Hepatocyte (in vitro differentiated cells): ENCODE measurements at regions not wholly inside any gene's neighbourhood (a gene's known extent, or its start where the extent isn't known, plus 50 kb on each side); places are given as distances from the start of the nearest gene placed in this dataset.

Experiments used
- DNase-seq: peaks from one replicate; pipeline ENCODE4 v3.0.0-alpha.2; 2016; ENCODE audit warnings: low spot score
- H2AFZ ChIP-seq: fragments of 200-600 bp; sonication (generic); 2 replicates; pipeline ENCODE4 v1.6.0; 2016; ENCODE audit warnings: antibody characterized with exemption, mild to moderate bottlenecking
- H3K27ac ChIP-seq: fragments of 200-600 bp; sonication (generic); 2 replicates; pipeline ENCODE4 v1.5.1; 2016; ENCODE audit warnings: mild to moderate bottlenecking
- H3K27me3 ChIP-seq: fragments of 200-600 bp; sonication (generic); 2 replicates; pipeline ENCODE4 v1.6.1; 2016
- H3K36me3 ChIP-seq: fragments of 200-600 bp; sonication (generic); replicated peaks from 2 replicates; pipeline ENCODE4 v1.5.1; 2016; ENCODE audit warnings: low read depth; ENCODE audit not compliant: insufficient read depth
- H3K4me1 ChIP-seq: fragments of 200-600 bp; sonication (generic); 2 replicates; pipeline ENCODE4 v1.5.1; 2016; ENCODE audit warnings: mild to moderate bottlenecking, moderate library complexity; ENCODE audit not compliant: insufficient read depth
- H3K4me2 ChIP-seq: fragments of 200-600 bp; sonication (generic); 2 replicates; pipeline ENCODE4 v1.6.0; 2016
- H3K4me3 ChIP-seq: fragments of 200-600 bp; sonication (generic); 2 replicates; pipeline ENCODE4 v1.5.1; 2016; ENCODE audit warnings: mild to moderate bottlenecking
- H3K79me2 ChIP-seq: fragments of 200-600 bp; sonication (generic); 2 replicates; pipeline ENCODE4 v1.6.0; 2017; ENCODE audit warnings: mild to moderate bottlenecking
- H3K9me2 ChIP-seq: fragments of 200-600 bp; sonication (generic); replicated peaks from 2 replicates; pipeline ENCODE4 v1.6.0; 2017; ENCODE audit warnings: mild to moderate bottlenecking; ENCODE audit not compliant: insufficient read depth
- H3K9me3 ChIP-seq: fragments of 200-600 bp; sonication (generic); 2 replicates; pipeline ENCODE4 v1.5.1; 2016; ENCODE audit warnings: low read depth, mild to moderate bottlenecking
- H4K20me1 ChIP-seq: fragments of 200-600 bp; sonication (generic); 2 replicates; pipeline ENCODE4 v1.6.0; 2016; ENCODE audit warnings: mild to moderate bottlenecking; ENCODE audit not compliant: insufficient read depth, poor library complexity, severe bottlenecking
- EZH2 ChIP-seq: fragments of 200-600 bp; sonication (generic); IDR thresholded peaks from 2 replicates; pipeline ENCODE4 v1.6.1; 2016; ENCODE audit warnings: antibody characterized with exemption, mild to moderate bottlenecking, borderline replicate concordance
- EZH2phosphoT487 ChIP-seq: fragments of 200-600 bp; sonication (generic); IDR thresholded peaks from one replicate; pipeline ENCODE4 v1.6.1; 2018; ENCODE audit warnings: antibody characterized with exemption, mild to moderate bottlenecking, low read depth, moderate library complexity; ENCODE audit not compliant: unreplicated experiment, severe bottlenecking
- WGBS: methylation state at CpG from one replicate; pipeline ENCODE4 v1.1.6; 2016; ENCODE audit warnings: low lambda C conversion rate; ENCODE audit errors: missing lambda C conversion rate; 5-methylcytosine and 5-hydroxymethylcytosine counted together
- TF ChIP-seq, protein P1 (sequence below): fragments of 200-600 bp; sonication (generic); IDR thresholded peaks from 2 replicates; pipeline ENCODE4 v1.5.1; 2016; ENCODE audit warnings: antibody characterized with exemption, mild to moderate bottlenecking; ENCODE audit not compliant: poor library complexity

DNA sequence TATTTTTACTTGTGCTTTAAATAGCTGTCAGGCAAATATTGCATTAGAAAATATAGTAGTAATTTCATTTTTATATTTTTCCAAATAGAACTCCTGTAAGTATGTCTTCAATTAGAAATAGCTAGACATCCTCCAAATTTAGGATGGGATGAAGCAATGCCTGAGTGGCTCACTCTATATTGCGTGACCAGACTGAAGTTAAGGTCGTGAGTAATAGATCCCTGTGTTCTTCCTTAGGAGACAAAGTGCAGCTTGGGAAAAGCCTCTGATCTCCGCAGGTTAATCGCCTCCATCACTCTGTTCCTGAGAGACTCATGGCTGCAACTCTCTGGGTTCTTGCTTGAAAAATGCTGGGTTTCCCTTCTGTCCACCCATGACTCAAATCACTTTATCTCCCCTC, 484.8 kb upstream of the ANKRD30A start:
- no peak overlapping the region for H2AFZ ChIP-seq
- H3K9me2 ChIP-seq, result no peaks in the 10 kb centered on the region
- TF ChIP-seq EZH2, result no peak
- TF ChIP-seq, protein P1, sequence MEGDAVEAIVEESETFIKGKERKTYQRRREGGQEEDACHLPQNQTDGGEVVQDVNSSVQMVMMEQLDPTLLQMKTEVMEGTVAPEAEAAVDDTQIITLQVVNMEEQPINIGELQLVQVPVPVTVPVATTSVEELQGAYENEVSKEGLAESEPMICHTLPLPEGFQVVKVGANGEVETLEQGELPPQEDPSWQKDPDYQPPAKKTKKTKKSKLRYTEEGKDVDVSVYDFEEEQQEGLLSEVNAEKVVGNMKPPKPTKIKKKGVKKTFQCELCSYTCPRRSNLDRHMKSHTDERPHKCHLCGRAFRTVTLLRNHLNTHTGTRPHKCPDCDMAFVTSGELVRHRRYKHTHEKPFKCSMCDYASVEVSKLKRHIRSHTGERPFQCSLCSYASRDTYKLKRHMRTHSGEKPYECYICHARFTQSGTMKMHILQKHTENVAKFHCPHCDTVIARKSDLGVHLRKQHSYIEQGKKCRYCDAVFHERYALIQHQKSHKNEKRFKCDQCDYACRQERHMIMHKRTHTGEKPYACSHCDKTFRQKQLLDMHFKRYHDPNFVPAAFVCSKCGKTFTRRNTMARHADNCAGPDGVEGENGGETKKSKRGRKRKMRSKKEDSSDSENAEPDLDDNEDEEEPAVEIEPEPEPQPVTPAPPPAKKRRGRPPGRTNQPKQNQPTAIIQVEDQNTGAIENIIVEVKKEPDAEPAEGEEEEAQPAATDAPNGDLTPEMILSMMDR, result no peak
- no peak for TF ChIP-seq EZH2phosphoT487
- H3K27ac ChIP-seq, result no peak overlapping the region
- no peak overlapping the region for H3K4me3 ChIP-seq
- no peaks in the 10 kb centered on the region for H3K36me3 ChIP-seq
- no peaks in the 10 kb centered on the region for H3K9me3 ChIP-seq
- H3K4me2 ChIP-seq, result no peak overlapping the region
- 85% methylated on average over 4 of the region's 4 CpGs for WGBS
- no peaks in the 10 kb centered on the region for H3K4me1 ChIP-seq
- no peak for DNase-seq
- no peaks in the 10 kb centered on the region for H3K27me3 ChIP-seq
- no peaks in the 10 kb centered on the region for H3K79me2 ChIP-seq
- H4K20me1 ChIP-seq, result no peaks in the 10 kb centered on the region

DNA sequence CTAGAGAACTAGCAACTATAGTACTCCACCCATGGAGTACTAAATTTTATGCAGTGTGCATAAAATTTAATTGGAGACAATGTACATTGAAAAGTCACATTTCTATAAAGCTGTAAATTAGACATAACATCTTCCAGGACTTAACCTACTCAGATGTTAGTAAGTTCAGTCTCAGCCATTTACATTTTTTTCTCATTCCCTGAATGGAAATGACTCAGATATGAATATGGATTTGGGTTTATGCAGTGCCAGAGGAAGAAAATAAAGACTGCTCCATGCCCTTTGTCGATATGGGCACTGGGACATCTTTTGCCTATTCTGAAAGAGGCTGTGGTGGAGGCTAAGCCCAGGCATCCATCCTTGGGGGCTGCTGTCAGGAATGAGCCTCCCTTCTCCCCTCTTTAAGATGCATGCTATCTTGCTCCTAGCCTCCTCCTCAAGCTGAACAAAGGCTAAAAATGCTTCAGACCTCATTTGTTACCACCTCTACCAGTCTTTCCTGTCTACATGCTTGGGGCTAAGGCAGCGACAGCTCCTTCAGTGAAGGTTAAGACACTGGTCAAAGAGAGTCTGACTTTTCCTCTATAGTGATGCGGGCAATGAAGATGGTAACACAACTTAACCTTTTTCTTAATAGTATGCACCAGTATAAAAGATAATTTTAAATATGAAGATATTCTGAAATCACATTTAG, 486.8 kb upstream of the ANKRD30A start:
- Histone ChIP-seq H3K27me3 (no peaks in the 10 kb centered on the region), H3K4me1 (no peaks in the 10 kb centered on the region), H4K20me1 (no peaks in the 10 kb centered on the region), H3K9me3 (no peaks in the 10 kb centered on the region), H3K36me3 (no peaks in the 10 kb centered on the region), H2AFZ (no peak overlapping the region), H3K4me3 (no peak overlapping the region), H3K9me2 (no peaks in the 10 kb centered on the region), H3K27ac (no peak overlapping the region), H3K4me2 (no peak overlapping the region), H3K79me2 (no peaks in the 10 kb centered on the region)
- WGBS, result 87% methylated on average over 3 of the region's 3 CpGs
- TF ChIP-seq, protein P1, result no peak
- no peak for TF ChIP-seq EZH2
- TF ChIP-seq EZH2phosphoT487, result no peak
- no peak for DNase-seq

DNA sequence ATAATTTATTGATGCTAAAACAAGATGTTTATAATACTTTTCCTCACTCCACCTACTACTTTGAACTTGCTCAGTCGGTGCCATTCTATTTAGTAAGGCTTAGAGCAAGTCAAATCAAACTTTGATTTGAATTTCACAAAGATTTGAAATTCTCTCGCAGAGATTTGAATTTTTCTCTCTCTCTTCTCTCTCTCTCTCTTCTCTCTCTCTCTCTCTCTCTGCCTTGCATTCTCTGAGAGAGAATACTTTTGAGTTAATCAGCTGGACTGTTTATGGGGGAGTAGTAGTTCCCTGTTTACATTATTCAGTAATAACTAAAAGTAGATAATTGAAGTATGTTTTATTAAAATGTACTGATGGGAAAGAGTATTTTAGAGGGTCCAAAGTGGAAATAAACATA, 488.5 kb upstream of the ANKRD30A start:
- no peak for DNase-seq
- WGBS, result 91% methylated on average over 2 of the region's 2 CpGs
- H3K4me1 ChIP-seq, result no peaks in the 10 kb centered on the region
- H3K4me3 ChIP-seq, result no peak overlapping the region
- no peaks in the 10 kb centered on the region for H3K27me3 ChIP-seq
- H2AFZ ChIP-seq, result no peak overlapping the region
- TF ChIP-seq EZH2phosphoT487 (no peak), EZH2 (no peak)
- TF ChIP-seq, protein P1, result no peak
- H3K9me2 ChIP-seq, result no peaks in the 10 kb centered on the region
- no peaks in the 10 kb centered on the region for H4K20me1 ChIP-seq
- H3K36me3 ChIP-seq, result no peaks in the 10 kb centered on the region
- H3K4me2 ChIP-seq, result no peak overlapping the region
- H3K27ac ChIP-seq, result no peak overlapping the region
- no peaks in the 10 kb centered on the region for H3K9me3 ChIP-seq
- no peaks in the 10 kb centered on the region for H3K79me2 ChIP-seq
